A549 (cell line): ENCODE measurements at regions not wholly inside any gene's neighbourhood (a gene's known extent, or its start where the extent isn't known, plus 50 kb on each side); places are given as distances from the start of the nearest gene placed in this dataset.

Source experiments
- CTCF ChIP-seq: fragments of >200 bp; sonication (Bioruptor Twin); formaldehyde crosslinking; IDR thresholded peaks from 3 replicates; pipeline ENCODE4 v1.5.1; 2016
- TP53 ChIP-seq: fragments of 250-450 bp; sonication (Bioruptor Pico); IDR thresholded peaks from 2 replicates; pipeline ENCODE4 v1.5.0; 2021; ENCODE audit warnings: mild to moderate bottlenecking, moderate library complexity
- TF ChIP-seq, protein P1 (sequence below): fragments of >200 bp; sonication (Bioruptor Twin); formaldehyde crosslinking; IDR thresholded peaks from 2 replicates; pipeline ENCODE4 v1.6.1; 2016

GRCh38 chr6:15096894-15097837 is 148.7 kb upstream of the JARID2 start:
- TF ChIP-seq CTCF (no peak), TP53 (CRISPR knock-in tag) (no peak)
- TF ChIP-seq, protein P1, sequence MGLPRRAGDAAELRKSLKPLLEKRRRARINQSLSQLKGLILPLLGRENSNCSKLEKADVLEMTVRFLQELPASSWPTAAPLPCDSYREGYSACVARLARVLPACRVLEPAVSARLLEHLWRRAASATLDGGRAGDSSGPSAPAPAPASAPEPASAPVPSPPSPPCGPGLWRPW, result no peak
